Suprapubic skin (tissue), 4 donors: ENCODE measurements at regions not wholly inside any gene's neighbourhood (a gene's known extent, or its start where the extent isn't known, plus 50 kb on each side); places are given as distances from the start of the nearest gene placed in this dataset.

Source experiments
- CTCF ChIP-seq, 2 donors: fragments of 200-600 bp in 1 of 2; fragments of 450-650 bp in 1 of 2; sonication (generic) in 1 of 2; IDR thresholded peaks; one replicate each; pipeline ENCODE4 v1.5.1; 2016 to 2019; ENCODE audit warnings: antibody characterized with exemption in 2 of 2, mild to moderate bottlenecking in 1 of 2, moderate library complexity in 1 of 2
- EP300 ChIP-seq: sonication (generic); formaldehyde crosslinking; IDR thresholded peaks from one replicate; pipeline ENCODE4 v1.6.1; 2017; ENCODE audit warnings: antibody characterized with exemption
- POLR2A ChIP-seq, 2 donors: fragments of 450-650 bp; IDR thresholded peaks; one replicate each; pipeline ENCODE4 v1.6.1; 2017; ENCODE audit warnings: antibody characterized with exemption in 2 of 2, mild to moderate bottlenecking in 2 of 2, moderate library complexity in 2 of 2
- POLR2AphosphoS5 ChIP-seq, 3 donors: sonication (generic); formaldehyde crosslinking; IDR thresholded peaks; one replicate each; pipeline ENCODE4 v1.6.1; 2017; ENCODE audit warnings: antibody characterized with exemption in 3 of 3

GRCh38 chr11:130710021-130710420, 206.3 kb downstream of the SNX19 start:
- TF ChIP-seq CTCF (IDR thresholded peaks at IDR 0.05) (no peak), EP300 (no peak), POLR2A (IDR thresholded peaks at IDR 0.05) (no peak), POLR2AphosphoS5 (IDR thresholded peaks at IDR 0.05) (no peak)
